Fibroblast of lung (primary cell): ENCODE measurements at regions not wholly inside any gene's neighbourhood (a gene's known extent, or its start where the extent isn't known, plus 50 kb on each side); places are given as distances from the start of the nearest gene placed in this dataset.

Experiments used
- DNase-seq, 2 donors: peaks; one replicate each; pipeline versions ENCODE4 v3.0.0 to v3.0.0-alpha.2; 2010; ENCODE audit warnings: low read depth in 2 of 2
- H2AFZ ChIP-seq: 2 replicates; pipeline ENCODE4 v1.5.1; 2012; ENCODE audit warnings: low read length, control low read depth, inconsistent platforms
- H3K27ac ChIP-seq: 2 replicates; pipeline ENCODE4 v1.5.1; 2011; ENCODE audit warnings: low read length, control low read depth; ENCODE audit not compliant: insufficient read depth
- H3K27me3 ChIP-seq: 2 replicates; pipeline ENCODE4 v1.5.1; 2011; ENCODE audit warnings: mild to moderate bottlenecking, low read length; ENCODE audit not compliant: control insufficient read depth, insufficient read depth
- H3K36me3 ChIP-seq: 2 replicates; pipeline ENCODE4 v1.5.1; 2011; ENCODE audit warnings: low read length; ENCODE audit not compliant: control insufficient read depth, insufficient read depth
- H3K4me1 ChIP-seq: 2 replicates; pipeline ENCODE4 v1.5.1; 2011; ENCODE audit warnings: low read length; ENCODE audit not compliant: control insufficient read depth, insufficient read depth; ENCODE audit errors: extremely low read depth
- H3K4me2 ChIP-seq: 2 replicates; pipeline ENCODE4 v1.5.1; 2011; ENCODE audit warnings: low read length, control low read depth; ENCODE audit not compliant: insufficient read depth; ENCODE audit errors: extremely low read depth
- H3K4me3 ChIP-seq, 4 experiments: fragments of 200-600 bp in 1 of 4; sonication (generic) in 1 of 4; replicated peaks in 1 of 4; 2 replicates each; pipeline ENCODE4 v1.5.1; 2011 to 2016; ENCODE audit warnings: low read length in 4 of 4, low read depth in 3 of 4, mild to moderate bottlenecking in 3 of 4, control low read depth in 2 of 4, inconsistent platforms in 1 of 4, mixed read lengths in 1 of 4; ENCODE audit not compliant: insufficient read depth in 1 of 4; ENCODE audit errors: control extremely low read depth in 1 of 4
- H3K79me2 ChIP-seq: 2 replicates; pipeline ENCODE4 v1.5.1; 2012; ENCODE audit warnings: mild to moderate bottlenecking, low read length, inconsistent platforms; ENCODE audit not compliant: control insufficient read depth, insufficient read depth
- H3K9ac ChIP-seq: 2 replicates; pipeline ENCODE4 v1.5.1; 2011; ENCODE audit warnings: mild to moderate bottlenecking, low read length, control low read depth; ENCODE audit not compliant: insufficient read depth
- H3K9me3 ChIP-seq: 2 replicates; pipeline ENCODE4 v1.5.1; 2012; ENCODE audit warnings: low read depth, low read length; ENCODE audit not compliant: control insufficient read depth, insufficient read depth
- H4K20me1 ChIP-seq: 2 replicates; pipeline ENCODE4 v1.5.1; 2011; ENCODE audit warnings: low read length; ENCODE audit not compliant: control insufficient read depth, insufficient read depth; ENCODE audit errors: extremely low read depth
- CTCF ChIP-seq, 2 donors: IDR thresholded peaks in 1 of 2; conservative IDR thresholded peaks in 1 of 2; 1 replicate in 1 of 2; 2 replicates in 1 of 2; pipeline ENCODE4 v1.5.1; 2011 to 2012; ENCODE audit warnings: low read length in 2 of 2, control low read depth in 1 of 2, inconsistent platforms in 1 of 2, low read depth in 1 of 2, mild to moderate bottlenecking in 1 of 2
- EZH2 ChIP-seq: IDR thresholded peaks from 2 replicates; pipeline ENCODE4 v1.5.1; 2012; ENCODE audit warnings: low read length, control low read depth, mild to moderate bottlenecking; ENCODE audit errors: missing control alignments

DNA sequence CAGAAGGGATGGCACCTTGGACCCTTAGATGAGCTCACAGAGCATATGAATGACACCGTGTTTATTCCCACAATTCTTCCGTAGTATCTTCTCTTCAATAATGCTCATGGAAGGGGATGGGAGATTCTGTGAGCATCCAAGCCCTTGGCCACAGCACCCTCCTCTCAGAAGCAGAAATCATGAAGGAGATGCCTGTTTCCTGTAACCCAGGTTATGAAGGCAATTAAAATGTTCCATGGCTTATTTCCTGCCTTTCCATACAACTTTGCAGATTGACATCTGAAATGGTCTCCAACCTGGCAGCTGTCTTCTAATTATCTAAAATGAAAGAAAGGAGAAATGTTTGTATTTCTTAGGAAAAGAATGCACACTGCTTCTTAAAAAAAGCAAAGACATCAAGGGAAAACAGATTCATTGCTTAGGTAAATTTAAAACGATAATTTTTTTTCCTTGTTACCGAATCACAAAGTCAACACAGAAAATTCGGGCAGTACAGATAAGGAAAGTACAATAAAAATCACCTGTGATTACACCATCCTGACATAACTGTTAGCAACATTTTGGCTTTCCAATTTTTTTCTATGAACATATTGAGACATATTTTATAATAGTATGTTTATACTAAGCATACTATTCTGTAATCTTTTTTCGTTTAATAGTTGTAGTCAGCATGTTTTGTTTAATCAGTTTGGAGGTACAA lies 128.5 kb downstream of the SQOR start:
- no peaks in the 10 kb centered on the region for H3K36me3 ChIP-seq
- H4K20me1 ChIP-seq, result no peaks in the 10 kb centered on the region
- TF ChIP-seq EZH2, result no peak
- TF ChIP-seq CTCF (conservative IDR thresholded peaks at IDR 0.05 in 1 of 2, IDR thresholded peaks at IDR 0.05 in 1 of 2; ENCODE audit: low read depth in 1 of 2, low read length in 2 of 2), result no peak
- no peaks in the 10 kb centered on the region for H3K79me2 ChIP-seq
- DNase-seq, result no peak
- no peak overlapping the region for H3K27ac ChIP-seq
- H3K4me2 ChIP-seq, result no peak overlapping the region
- H2AFZ ChIP-seq, result no peak overlapping the region
- no peak overlapping the region for H3K9ac ChIP-seq
- H3K4me1 ChIP-seq, result no peaks in the 10 kb centered on the region
- no peak overlapping the region for H3K4me3 ChIP-seq
- H3K9me3 ChIP-seq, result no peaks in the 10 kb centered on the region
- H3K27me3 ChIP-seq, result no peaks in the 10 kb centered on the region

- TF ChIP-seq EZH2, result no peak
- H3K4me2 ChIP-seq, result no peak overlapping the region
- DNase-seq, result peak in 1 of 2 donors; percentile 3
- no peaks in the 10 kb centered on the region for H4K20me1 ChIP-seq
- H3K36me3 ChIP-seq, result no peaks in the 10 kb centered on the region
- H3K79me2 ChIP-seq, result no peaks in the 10 kb centered on the region
- H3K9me3 ChIP-seq, result no peaks in the 10 kb centered on the region
- H3K27me3 ChIP-seq, result no peaks in the 10 kb centered on the region
- H3K9ac ChIP-seq, result no peak overlapping the region
- no peak overlapping the region for H3K4me3 ChIP-seq
- no peak overlapping the region for H3K27ac ChIP-seq
- H2AFZ ChIP-seq, result no peak overlapping the region
- no peaks in the 10 kb centered on the region for H3K4me1 ChIP-seq
Measured at GRCh38 chr15:45773149-45773548, 138.3 kb downstream of the SQOR start.

GRCh38 chr15:45776772-45777171 lies 141.9 kb downstream of the SQOR start:
- no peak for DNase-seq

More at GRCh38 chr15:45776772-45777171, 141.9 kb downstream of the SQOR start:
- Histone ChIP-seq H3K4me2 (no peak overlapping the region), H2AFZ (no peak overlapping the region), H3K9ac (no peak overlapping the region), H3K9me3 (no peaks in the 10 kb centered on the region), H3K27ac (no peak overlapping the region), H3K27me3 (no peaks in the 10 kb centered on the region), H4K20me1 (no peaks in the 10 kb centered on the region), H3K36me3 (no peaks in the 10 kb centered on the region), H3K4me1 (no peaks in the 10 kb centered on the region), H3K79me2 (no peaks in the 10 kb centered on the region), H3K4me3 (no peak overlapping the region)
- TF ChIP-seq EZH2 (no peak), CTCF (conservative IDR thresholded peaks at IDR 0.05 in 1 of 2, IDR thresholded peaks at IDR 0.05 in 1 of 2; ENCODE audit: low read depth in 1 of 2, low read length in 2 of 2) (no peak)
